Keratinocyte (primary cell): ENCODE measurements at regions not wholly inside any gene's neighbourhood (a gene's known extent, or its start where the extent isn't known, plus 50 kb on each side); places are given as distances from the start of the nearest gene placed in this dataset.

Source experiments
- DNase-seq: peaks from one replicate; pipeline ENCODE4 v3.0.0-alpha.2; 2011; ENCODE audit warnings: low read depth, missing footprints, low spot score
- FAIRE-seq: peaks from 2 replicates; lab custom pipeline; 2011; peaks lifted over from hg19 to GRCh38; lab: Jason Lieb, UNC
- H2AFZ ChIP-seq: 2 replicates; pipeline ENCODE4 v1.6.0; 2012; ENCODE audit warnings: low read length, control low read depth, inconsistent platforms; ENCODE audit not compliant: control insufficient read depth
- H3K27ac ChIP-seq: 2 replicates; pipeline ENCODE4 v1.5.1; 2011; ENCODE audit warnings: low read length; ENCODE audit not compliant: control insufficient read depth, insufficient read depth
- H3K27me3 ChIP-seq: 3 replicates; pipeline ENCODE4 v1.6.0; 2011; ENCODE audit warnings: low read length; ENCODE audit not compliant: control insufficient read depth, insufficient read depth; ENCODE audit errors: extremely low read depth
- H3K36me3 ChIP-seq, 2 experiments: 2 replicates in 1 of 2; 3 replicates in 1 of 2; pipeline ENCODE4 v1.5.1; 2011; ENCODE audit warnings: low read length in 2 of 2, mild to moderate bottlenecking in 1 of 2; ENCODE audit not compliant: control insufficient read depth in 2 of 2, insufficient read depth in 2 of 2; ENCODE audit errors: extremely low read depth in 1 of 2
- H3K4me1 ChIP-seq: 3 replicates; pipeline ENCODE4 v1.5.1; 2011; ENCODE audit warnings: low read length; ENCODE audit not compliant: control insufficient read depth, insufficient read depth; ENCODE audit errors: extremely low read depth
- H3K4me2 ChIP-seq: 3 replicates; pipeline ENCODE4 v1.6.0; 2011; ENCODE audit warnings: low read depth, low read length; ENCODE audit not compliant: control insufficient read depth, insufficient read depth; ENCODE audit errors: extremely low read depth
- H3K4me3 ChIP-seq, 3 experiments: fragments of 200-600 bp in 1 of 3; sonication (generic) in 1 of 3; 2 replicates in 2 of 3; 3 replicates in 1 of 3; pipeline ENCODE4 v1.5.1; 2011 to 2016; ENCODE audit warnings: low read length in 3 of 3, mild to moderate bottlenecking in 3 of 3, control low read depth in 2 of 3, inconsistent platforms in 1 of 3, low read depth in 1 of 3, mixed read lengths in 1 of 3, mixed run types in 1 of 3, moderate library complexity in 1 of 3; ENCODE audit not compliant: control insufficient read depth in 2 of 3, insufficient read depth in 2 of 3; ENCODE audit errors: extremely low read depth in 1 of 3
- H3K79me2 ChIP-seq: 2 replicates; pipeline ENCODE4 v1.6.0; 2012; ENCODE audit warnings: low read length; ENCODE audit not compliant: control insufficient read depth, insufficient read depth
- H3K9ac ChIP-seq: 3 replicates; pipeline ENCODE4 v1.6.0; 2011; ENCODE audit warnings: low read length; ENCODE audit not compliant: control insufficient read depth, insufficient read depth; ENCODE audit errors: extremely low read depth
- H3K9me1 ChIP-seq: 3 replicates; pipeline ENCODE4 v1.6.0; 2011; ENCODE audit warnings: low read length; ENCODE audit not compliant: control insufficient read depth, insufficient read depth; ENCODE audit errors: extremely low read depth
- H3K9me3 ChIP-seq: 2 replicates; pipeline ENCODE4 v1.5.1; 2012; ENCODE audit warnings: low read depth, low read length; ENCODE audit not compliant: control insufficient read depth
- H4K20me1 ChIP-seq: 3 replicates; pipeline ENCODE4 v1.6.0; 2011; ENCODE audit warnings: low read length; ENCODE audit not compliant: control insufficient read depth, insufficient read depth; ENCODE audit errors: extremely low read depth
- EZH2 ChIP-seq: IDR thresholded peaks from one replicate; pipeline ENCODE4 v1.6.1; 2012; ENCODE audit warnings: inconsistent platforms, mild to moderate bottlenecking, low read length, moderate library complexity
- dilution Hi-C: fragments of 300-500 bp; cut with MboI; formaldehyde crosslinking; loops from one replicate; pipeline ENCODE4 v1.7.0; 2020; ENCODE audit warnings: low sequenced_read_pairs; ENCODE audit not compliant: extremely low pct_ligation_motif_present
- TF ChIP-seq, protein P1 (sequence below), 3 experiments: IDR thresholded peaks in 1 of 3; conservative IDR thresholded peaks in 1 of 3; optimal IDR thresholded peaks in 1 of 3; 2 replicates in 2 of 3; 3 replicates in 1 of 3; pipeline versions ENCODE3 to v1.5.1; 2011; ENCODE audit warnings: low read length in 3 of 3, mild to moderate bottlenecking in 3 of 3, moderate library complexity in 2 of 3, control low read depth in 1 of 3, inconsistent platforms in 1 of 3; ENCODE audit not compliant: insufficient read depth in 2 of 3; ENCODE audit errors: extremely low read depth in 1 of 3

DNA sequence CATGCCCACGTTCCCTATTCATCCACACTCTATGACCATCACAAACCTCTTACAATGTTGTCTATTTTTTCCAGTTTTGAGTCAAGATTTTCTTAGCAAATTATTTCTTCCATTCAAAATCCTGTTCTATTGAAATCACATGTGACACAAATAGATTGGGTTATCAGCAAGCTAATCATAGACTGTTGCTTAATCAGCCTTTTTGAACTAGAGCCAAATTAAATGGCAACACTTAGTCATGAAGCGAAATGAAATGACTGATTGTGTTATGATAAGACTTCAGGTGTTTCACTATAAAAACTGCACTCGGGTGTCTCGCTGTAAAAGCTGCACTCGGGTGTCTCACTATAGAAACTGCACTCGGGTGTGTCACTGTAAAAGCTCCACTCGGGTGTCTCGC is 890.0 kb upstream of the FRG1 start:
- no peak for TF ChIP-seq EZH2
- TF ChIP-seq, protein P1, sequence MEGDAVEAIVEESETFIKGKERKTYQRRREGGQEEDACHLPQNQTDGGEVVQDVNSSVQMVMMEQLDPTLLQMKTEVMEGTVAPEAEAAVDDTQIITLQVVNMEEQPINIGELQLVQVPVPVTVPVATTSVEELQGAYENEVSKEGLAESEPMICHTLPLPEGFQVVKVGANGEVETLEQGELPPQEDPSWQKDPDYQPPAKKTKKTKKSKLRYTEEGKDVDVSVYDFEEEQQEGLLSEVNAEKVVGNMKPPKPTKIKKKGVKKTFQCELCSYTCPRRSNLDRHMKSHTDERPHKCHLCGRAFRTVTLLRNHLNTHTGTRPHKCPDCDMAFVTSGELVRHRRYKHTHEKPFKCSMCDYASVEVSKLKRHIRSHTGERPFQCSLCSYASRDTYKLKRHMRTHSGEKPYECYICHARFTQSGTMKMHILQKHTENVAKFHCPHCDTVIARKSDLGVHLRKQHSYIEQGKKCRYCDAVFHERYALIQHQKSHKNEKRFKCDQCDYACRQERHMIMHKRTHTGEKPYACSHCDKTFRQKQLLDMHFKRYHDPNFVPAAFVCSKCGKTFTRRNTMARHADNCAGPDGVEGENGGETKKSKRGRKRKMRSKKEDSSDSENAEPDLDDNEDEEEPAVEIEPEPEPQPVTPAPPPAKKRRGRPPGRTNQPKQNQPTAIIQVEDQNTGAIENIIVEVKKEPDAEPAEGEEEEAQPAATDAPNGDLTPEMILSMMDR (optimal IDR thresholded peaks at IDR 0.05 in 1 of 3, IDR thresholded peaks at IDR 0.05 in 1 of 3, conservative IDR thresholded peaks at IDR 0.05 in 1 of 3; ENCODE audit: extremely low read depth in 1 of 3, insufficient read depth in 2 of 3, low read length in 3 of 3), result no peak
- FAIRE-seq (no peak), DNase-seq (no peak)
- peak overlapping the region; percentile 41 for H3K4me2 ChIP-seq
- H3K79me2 ChIP-seq, result no peaks in the 10 kb centered on the region
- H3K27ac ChIP-seq, result no peak overlapping the region
- H2AFZ ChIP-seq, result no peak overlapping the region
- H3K4me1 ChIP-seq, result no peaks in the 10 kb centered on the region
- H3K36me3 ChIP-seq, result no peaks in the 10 kb centered on the region
- H3K9ac ChIP-seq, result no peak overlapping the region
- no peak overlapping the region for H3K4me3 ChIP-seq
- H3K9me3 ChIP-seq, result no peaks in the 10 kb centered on the region
- no peaks in the 10 kb centered on the region for H3K9me1 ChIP-seq
- no peaks in the 10 kb centered on the region for H3K27me3 ChIP-seq
- dilution Hi-C loops, result no loop called here
- no peaks in the 10 kb centered on the region for H4K20me1 ChIP-seq

DNA sequence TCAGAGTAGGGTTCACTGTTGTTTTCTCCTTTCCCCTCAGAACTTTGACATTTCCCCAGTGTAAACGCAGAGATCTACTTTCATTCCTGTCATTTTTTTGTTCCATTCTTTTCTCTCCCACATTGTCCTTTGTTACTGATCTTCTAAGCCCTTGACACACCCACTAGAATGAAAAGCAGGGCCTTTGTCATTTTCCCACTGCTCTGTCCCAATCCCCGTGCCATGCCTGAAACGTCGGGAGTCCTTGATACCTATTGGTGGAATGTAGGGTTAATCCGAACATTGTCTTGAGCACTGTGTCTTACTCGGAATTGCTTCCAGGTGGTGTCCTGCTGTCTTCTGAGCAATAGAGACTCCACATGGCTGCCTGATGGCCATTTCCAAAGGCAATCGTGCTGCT is 887.1 kb upstream of the FRG1 start:
- TF ChIP-seq, protein P1 (optimal IDR thresholded peaks at IDR 0.05 in 1 of 3, IDR thresholded peaks at IDR 0.05 in 1 of 3, conservative IDR thresholded peaks at IDR 0.05 in 1 of 3; ENCODE audit: extremely low read depth in 1 of 3, insufficient read depth in 2 of 3, low read length in 3 of 3), result no peak
- TF ChIP-seq EZH2, result no peak
- Histone ChIP-seq H3K4me2 (no peak overlapping the region), H3K27ac (no peak overlapping the region), H3K4me1 (no peaks in the 10 kb centered on the region), H2AFZ (no peak overlapping the region), H4K20me1 (no peaks in the 10 kb centered on the region), H3K79me2 (no peaks in the 10 kb centered on the region), H3K9me1 (no peaks in the 10 kb centered on the region), H3K27me3 (no peaks in the 10 kb centered on the region), H3K36me3 (no peaks in the 10 kb centered on the region), H3K9me3 (no peaks in the 10 kb centered on the region), H3K9ac (no peak overlapping the region), H3K4me3 (no peak overlapping the region)
- no peak for DNase-seq
- FAIRE-seq, result no peak
- dilution Hi-C loops, result no loop called here
